Thoracic aorta (tissue), 2 donors: ENCODE measurements at regions not wholly inside any gene's neighbourhood (a gene's known extent, or its start where the extent isn't known, plus 50 kb on each side); places are given as distances from the start of the nearest gene placed in this dataset.
"Not testable (repeated sequence)": the region's sequence is repeated elsewhere in the genome, so short reads cannot be mapped to it uniquely, and the experiment has no call there.

Source experiments
- ATAC-seq: fragments of 150-250 bp; one replicate; pipeline ENCODE4 v1.8.0; 2017; ENCODE audit warnings: low read depth; ENCODE audit not compliant: insufficient number of reproducible peaks, low FRiP score
- DNase-seq: peaks from one replicate; pipeline ENCODE4 v3.0.0-alpha.2; 2020; ENCODE audit warnings: low spot score
- H3K27ac ChIP-seq, 2 donors: fragments of 200-600 bp; sonication (generic); 1 replicate in 1 of 2; 2 replicates in 1 of 2; pipeline ENCODE4 v1.5.1; 2016; ENCODE audit warnings: mild to moderate bottlenecking in 2 of 2, moderate library complexity in 2 of 2
- H3K27me3 ChIP-seq: fragments of 200-600 bp; sonication (generic); replicated peaks from 2 replicates; pipeline ENCODE4 v1.6.0; 2016; ENCODE audit warnings: mild to moderate bottlenecking; ENCODE audit not compliant: insufficient read depth
- H3K36me3 ChIP-seq: fragments of 200-600 bp; sonication (generic); one replicate; pipeline ENCODE4 v1.5.1; 2016
- H3K4me1 ChIP-seq, 2 donors: fragments of 200-600 bp; sonication (generic); 1 replicate in 1 of 2; 2 replicates in 1 of 2; pipeline versions ENCODE4 v1.5.1 to v1.6.0; 2016; ENCODE audit warnings: low read depth in 2 of 2, mild to moderate bottlenecking in 1 of 2; ENCODE audit not compliant: control insufficient read depth in 1 of 2
- H3K4me3 ChIP-seq: fragments of 200-600 bp; sonication (generic); 2 replicates; pipeline ENCODE4 v1.5.1; 2016; ENCODE audit warnings: mild to moderate bottlenecking
- H3K9me3 ChIP-seq: fragments of 200-600 bp; sonication (generic); 2 replicates; pipeline ENCODE4 v1.5.1; 2016
- TF ChIP-seq, protein P1 (sequence below): fragments of 200-600 bp; sonication (generic); IDR thresholded peaks from one replicate; pipeline ENCODE4 v1.5.1; 2019; ENCODE audit warnings: antibody characterized with exemption

DNA sequence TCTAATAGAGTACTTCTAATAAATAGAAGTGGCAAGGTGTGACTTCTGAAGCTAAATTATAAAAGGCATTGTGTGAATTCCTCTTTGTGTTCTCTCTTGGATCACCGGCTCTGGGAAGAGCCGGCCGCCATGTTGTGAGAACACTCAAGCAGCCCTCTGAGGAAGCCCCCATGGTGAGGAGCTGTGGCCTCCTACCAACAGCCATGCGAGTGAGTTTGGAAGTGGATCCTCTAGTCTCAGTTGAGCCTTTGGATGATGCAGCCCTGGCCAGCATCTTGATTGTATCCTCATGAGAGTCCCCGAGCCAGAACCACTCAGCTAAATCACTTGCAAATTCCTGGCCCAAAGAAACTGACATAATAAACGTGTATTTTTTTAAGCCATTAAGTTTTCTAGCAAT is 94.5 kb upstream of the CARD11 start:
- no peaks in the 10 kb centered on the region for H3K4me1 ChIP-seq
- no peak overlapping the region for H3K27ac ChIP-seq
- H3K36me3 ChIP-seq: no peaks in the 10 kb centered on the region
- no peaks in the 10 kb centered on the region for H3K9me3 ChIP-seq
- H3K27me3 ChIP-seq: no peaks in the 10 kb centered on the region
- ATAC-seq: no peak
- no peak for DNase-seq
- H3K4me3 ChIP-seq: no peak overlapping the region
- TF ChIP-seq, protein P1, sequence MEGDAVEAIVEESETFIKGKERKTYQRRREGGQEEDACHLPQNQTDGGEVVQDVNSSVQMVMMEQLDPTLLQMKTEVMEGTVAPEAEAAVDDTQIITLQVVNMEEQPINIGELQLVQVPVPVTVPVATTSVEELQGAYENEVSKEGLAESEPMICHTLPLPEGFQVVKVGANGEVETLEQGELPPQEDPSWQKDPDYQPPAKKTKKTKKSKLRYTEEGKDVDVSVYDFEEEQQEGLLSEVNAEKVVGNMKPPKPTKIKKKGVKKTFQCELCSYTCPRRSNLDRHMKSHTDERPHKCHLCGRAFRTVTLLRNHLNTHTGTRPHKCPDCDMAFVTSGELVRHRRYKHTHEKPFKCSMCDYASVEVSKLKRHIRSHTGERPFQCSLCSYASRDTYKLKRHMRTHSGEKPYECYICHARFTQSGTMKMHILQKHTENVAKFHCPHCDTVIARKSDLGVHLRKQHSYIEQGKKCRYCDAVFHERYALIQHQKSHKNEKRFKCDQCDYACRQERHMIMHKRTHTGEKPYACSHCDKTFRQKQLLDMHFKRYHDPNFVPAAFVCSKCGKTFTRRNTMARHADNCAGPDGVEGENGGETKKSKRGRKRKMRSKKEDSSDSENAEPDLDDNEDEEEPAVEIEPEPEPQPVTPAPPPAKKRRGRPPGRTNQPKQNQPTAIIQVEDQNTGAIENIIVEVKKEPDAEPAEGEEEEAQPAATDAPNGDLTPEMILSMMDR: no peak

DNA sequence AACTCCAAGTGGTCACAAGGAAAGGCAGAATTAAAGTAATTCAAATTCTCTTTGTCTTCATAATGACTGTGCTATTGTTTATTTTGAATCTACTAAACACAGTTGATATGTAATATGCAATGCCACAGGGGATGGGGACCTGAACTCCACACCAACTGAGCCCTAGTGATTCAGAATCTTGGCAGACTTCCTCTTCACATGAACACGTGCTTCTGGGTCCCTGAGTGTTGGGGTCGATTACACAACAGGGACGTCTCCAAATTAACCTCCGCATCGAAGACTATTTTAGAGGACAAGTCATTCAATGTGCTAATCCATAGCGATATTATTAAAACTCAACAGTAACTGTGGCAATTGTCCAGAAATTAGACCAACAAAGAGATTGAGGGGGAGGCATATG is 95.3 kb upstream of the CARD11 start:
- Histone ChIP-seq H3K4me3 (no peak overlapping the region), H3K9me3 (no peaks in the 10 kb centered on the region), H3K27ac (no peak overlapping the region), H3K4me1 (peaks cover 0 to 3% of the 10 kb centered on the region in 2 donors), H3K36me3 (no peaks in the 10 kb centered on the region), H3K27me3 (no peaks in the 10 kb centered on the region)
- ATAC-seq: no peak
- DNase-seq: no peak
- TF ChIP-seq, protein P1: no peak

DNA sequence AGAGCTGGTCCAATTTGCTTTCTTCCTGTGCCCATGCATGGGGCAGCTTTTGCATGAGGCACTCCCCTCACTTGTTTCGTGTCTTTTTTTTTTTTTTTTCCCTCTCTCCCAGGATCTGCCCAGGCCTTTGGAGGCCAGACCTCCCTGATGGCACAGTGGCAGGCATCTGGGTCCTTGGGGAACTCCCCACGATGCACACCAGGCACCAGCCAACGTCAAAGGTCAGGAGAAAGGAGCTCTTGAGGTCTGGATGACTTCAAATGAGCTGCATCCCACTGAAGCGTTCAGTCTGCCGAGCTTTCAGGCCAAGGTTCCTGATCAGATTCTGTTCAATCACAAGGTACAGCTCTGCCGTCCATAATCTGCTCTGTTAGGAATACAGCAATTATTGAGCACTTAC is 97.2 kb upstream of the CARD11 start:
- TF ChIP-seq, protein P1: no peak
- Histone ChIP-seq H3K4me3 (no peak overlapping the region), H3K27me3 (no peaks in the 10 kb centered on the region), H3K27ac (no peak overlapping the region), H3K9me3 (no peaks in the 10 kb centered on the region), H3K4me1 (peaks cover 0 to 7% of the 10 kb centered on the region in 2 donors), H3K36me3 (no peaks in the 10 kb centered on the region)
- ATAC-seq: no peak
- DNase-seq: no peak

DNA sequence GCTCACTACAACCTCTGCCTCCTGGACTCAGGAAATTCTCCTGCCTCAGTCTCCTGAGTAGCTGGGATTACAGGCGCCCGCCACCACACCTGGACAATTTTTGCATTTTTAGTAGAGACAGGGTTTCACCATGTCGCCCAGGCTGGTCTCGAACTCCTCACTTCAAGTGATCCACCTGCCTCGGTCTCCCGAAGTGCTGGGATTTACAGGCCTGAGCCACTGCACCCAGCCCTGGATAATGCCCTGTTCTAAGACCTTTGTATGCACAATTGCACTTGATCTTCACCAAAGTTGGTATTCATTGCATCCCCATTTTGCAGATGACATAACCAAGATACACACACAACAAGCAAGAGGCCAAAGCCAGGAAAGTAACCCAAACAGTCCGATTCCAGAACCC is 97.7 kb upstream of the CARD11 start:
- no peak for ATAC-seq
- TF ChIP-seq, protein P1: no peak
- no peak overlapping the region for H3K4me3 ChIP-seq

DNA sequence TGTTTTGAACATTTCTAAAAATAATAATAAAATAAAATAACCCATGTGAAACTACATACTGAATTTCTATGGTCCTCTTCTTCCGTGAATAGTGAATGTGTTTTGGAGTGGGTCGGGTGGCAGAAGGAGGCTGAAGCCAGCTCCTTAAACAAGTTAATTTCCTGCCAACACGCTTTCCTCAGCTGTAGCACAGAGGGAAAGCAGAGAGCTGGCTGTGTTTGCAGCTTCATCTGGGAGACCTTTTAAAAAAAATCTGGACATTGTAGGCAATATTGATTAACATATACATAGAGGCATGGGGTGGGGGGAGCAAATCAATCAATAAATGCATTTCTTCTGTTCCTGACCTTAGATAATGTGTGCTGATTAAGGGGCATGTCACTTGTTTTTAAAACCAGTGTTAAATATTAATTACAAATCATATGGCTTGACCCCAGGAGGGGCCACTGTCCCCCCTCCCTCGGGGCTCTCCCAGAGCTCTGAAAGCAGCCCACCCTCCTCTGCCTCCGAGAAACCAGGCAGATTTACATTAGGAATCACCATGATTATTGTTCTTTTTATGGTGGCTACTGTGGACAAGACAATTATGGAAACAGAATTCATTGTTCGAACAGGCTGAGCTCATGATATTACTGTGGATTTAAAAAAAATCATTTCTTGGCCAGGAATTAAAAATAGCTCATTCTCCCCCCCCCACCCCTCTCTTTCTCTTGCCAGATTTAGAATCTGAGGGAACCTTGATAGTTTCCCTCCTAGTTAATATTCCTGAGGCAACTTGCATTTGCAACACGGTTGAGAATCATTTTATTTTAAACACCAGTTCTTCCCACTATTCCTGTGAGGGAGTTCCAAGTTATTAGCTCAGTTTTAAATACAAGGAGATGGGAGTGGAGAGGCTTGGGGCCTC is 100.5 kb upstream of the CARD11 start:
- Histone ChIP-seq H3K9me3 (no peaks in the 10 kb centered on the region), H3K4me3 (no peak overlapping the region), H3K36me3 (no peaks in the 10 kb centered on the region), H3K27ac (no peak overlapping the region), H3K27me3 (no peaks in the 10 kb centered on the region), H3K4me1 (peaks cover 0 to 7% of the 10 kb centered on the region in 2 donors)
- no peak for DNase-seq
- no peak for ATAC-seq
- TF ChIP-seq, protein P1: no peak

More for the DNA sequence above, 97.7 kb upstream of the CARD11 start:
- Histone ChIP-seq H3K4me1 (peaks cover 0 to 7% of the 10 kb centered on the region in 2 donors), H3K9me3 (no peaks in the 10 kb centered on the region), H3K27ac (no peak overlapping the region), H3K27me3 (no peaks in the 10 kb centered on the region), H3K36me3 (no peaks in the 10 kb centered on the region)
- no peak for DNase-seq

DNA sequence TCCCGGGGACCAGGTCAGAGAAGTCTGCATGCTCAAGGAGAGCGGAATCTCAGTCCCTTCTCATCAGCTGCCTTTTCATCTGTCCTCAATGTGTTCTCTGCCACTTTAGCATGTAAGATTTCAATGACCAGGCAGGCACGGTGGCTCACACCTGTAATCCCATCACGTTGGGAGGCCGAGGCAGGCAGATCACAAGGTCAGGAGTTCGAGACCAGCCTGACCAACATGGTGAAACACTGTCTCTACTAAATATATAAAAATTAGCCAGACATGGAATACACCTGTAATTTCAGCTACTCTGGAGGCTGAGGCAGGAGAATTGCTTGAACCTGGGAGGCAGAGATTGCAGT is 101.1 kb upstream of the CARD11 start:
- not testable (repeated sequence) for H3K4me1 ChIP-seq, H3K9me3 ChIP-seq, H3K4me3 ChIP-seq, H3K36me3 ChIP-seq, H3K27me3 ChIP-seq, DNase-seq, ATAC-seq, H3K27ac ChIP-seq
